Right renal pelvis (tissue), 4 donors: ENCODE measurements at regions not wholly inside any gene's neighbourhood (a gene's known extent, or its start where the extent isn't known, plus 50 kb on each side); places are given as distances from the start of the nearest gene placed in this dataset.

ENCODE experiments used
- DNase-seq, 4 donors: peaks; one replicate each; pipeline ENCODE4 v3.0.0-alpha.2; 2013; ENCODE audit warnings: low read depth in 4 of 4, low spot score in 3 of 4, missing footprints in 1 of 4

- DNase-seq, result no peak
These were observed 919.3 kb downstream of the UQCRFS1 start for GRCh38 chr19:28293685-28294084.

- no peak for DNase-seq
These were observed 920.0 kb downstream of the UQCRFS1 start for GRCh38 chr19:28292822-28293500.

DNA sequence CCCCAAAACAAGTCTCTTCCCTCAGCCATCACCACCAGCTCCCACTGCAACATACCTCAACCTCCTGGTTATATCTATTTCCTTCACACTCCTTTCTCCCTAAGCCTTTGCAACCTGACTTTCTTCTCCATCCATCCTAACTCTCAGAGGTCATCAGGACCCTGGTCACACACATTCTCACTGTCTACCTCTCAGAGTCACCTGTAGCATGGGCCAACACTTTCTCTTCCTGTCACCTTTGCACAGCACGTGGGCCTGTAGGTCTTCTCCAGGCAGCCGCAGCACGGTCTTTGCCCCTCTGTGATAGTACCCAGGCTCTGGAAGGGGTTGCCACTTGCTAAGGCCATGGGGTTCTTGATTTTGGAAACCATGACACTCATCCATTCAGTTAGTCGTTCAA lies 921.1 kb downstream of the UQCRFS1 start:
- DNase-seq, result no peak

DNA sequence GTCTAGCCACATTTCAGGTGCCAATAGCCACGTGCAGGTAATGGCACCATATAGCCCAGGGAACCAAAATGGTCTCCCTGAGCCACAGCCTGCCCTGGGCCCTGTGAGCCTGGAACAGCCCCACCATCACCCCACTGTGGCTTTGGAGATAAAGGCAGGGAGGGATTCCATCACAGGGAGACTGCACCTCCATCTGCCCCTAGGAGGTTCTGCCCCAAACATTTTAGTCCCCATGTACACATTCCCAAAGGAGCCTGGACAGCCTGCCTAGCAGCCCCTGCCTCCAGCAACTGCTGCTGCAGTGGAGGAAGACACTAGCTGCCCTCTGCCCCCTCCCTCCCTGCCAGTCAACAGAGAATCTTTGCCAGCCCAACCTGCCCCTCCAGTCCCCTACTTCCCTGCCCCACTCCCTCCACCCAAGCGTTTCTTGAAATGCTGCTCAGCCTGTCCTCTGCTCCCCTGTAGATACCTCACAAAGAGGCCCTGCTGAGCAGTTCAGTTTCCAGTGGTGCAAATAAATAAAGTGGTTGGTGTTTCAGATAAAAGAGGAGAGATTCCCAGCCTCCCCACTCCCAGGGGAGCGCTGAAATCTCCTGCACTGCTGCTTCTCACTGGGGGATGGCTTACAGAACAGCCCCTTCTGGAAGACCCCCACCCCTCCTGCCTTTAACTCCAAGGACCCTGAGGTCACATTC lies 921.8 kb downstream of the UQCRFS1 start:
- DNase-seq, result no peak

DNA sequence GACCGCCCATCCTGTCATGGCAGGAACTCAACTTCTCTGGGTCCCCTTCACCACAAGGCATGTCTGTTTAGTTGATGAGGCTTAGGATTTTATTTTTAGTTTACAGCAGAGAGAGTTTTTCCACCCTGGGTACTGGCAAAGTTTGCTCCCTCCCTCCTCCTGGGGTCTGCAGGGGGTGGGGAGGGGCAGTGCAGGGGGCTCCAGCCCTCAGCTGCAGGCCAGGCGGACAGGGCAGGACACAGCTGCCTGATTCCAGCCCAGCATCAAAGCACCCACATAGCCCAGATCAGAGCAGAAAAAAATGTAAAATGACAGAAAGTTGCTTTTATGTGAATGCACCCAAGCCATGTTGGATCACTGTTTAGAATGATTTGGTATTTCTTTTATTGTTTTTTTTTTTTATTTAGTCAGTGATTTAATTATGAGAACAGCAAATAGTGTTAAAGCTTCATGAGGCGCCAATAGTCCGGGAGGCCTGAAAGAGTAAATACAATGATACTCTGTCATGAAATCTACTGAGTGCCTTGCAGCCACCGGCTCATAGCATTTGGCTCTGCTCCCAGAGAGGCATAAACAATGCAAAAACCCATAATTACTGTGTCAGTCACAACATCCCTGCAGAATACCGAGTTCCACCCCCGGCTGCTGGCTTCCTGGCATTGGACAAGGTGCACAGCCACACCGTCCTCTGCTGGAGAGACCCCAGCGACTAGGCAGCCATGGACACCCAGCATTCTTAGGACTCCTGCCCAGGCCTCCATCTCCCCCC lies 923.5 kb downstream of the UQCRFS1 start:
- DNase-seq, result peak in 3 of 4 donors; percentile 34 to 64 (median 53)

GRCh38 chr19:28288572-28289264 lies 924.2 kb downstream of the UQCRFS1 start:
- DNase-seq, result peak in 2 of 4 donors; percentile 16 to 49

DNA sequence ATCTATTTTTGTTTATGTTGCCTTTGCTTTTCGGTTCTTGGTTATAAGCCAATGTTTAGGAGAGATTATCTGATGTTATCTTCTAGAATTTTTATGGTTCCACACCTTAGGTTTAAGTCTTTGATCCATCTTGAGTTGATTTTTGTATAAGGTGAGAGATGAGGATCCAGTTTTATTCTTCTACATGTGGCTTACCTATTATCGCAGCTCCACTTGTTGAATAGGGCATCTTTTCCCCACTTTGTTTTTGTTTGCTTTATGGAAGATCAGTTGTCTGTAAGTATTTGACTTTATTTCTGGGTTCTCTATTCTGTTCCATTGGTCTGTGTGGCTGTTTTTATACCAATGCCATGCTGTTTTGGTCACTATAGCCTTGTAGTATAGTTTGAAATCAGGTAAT lies 927.0 kb downstream of the UQCRFS1 start:
- DNase-seq, result no peak

DNA sequence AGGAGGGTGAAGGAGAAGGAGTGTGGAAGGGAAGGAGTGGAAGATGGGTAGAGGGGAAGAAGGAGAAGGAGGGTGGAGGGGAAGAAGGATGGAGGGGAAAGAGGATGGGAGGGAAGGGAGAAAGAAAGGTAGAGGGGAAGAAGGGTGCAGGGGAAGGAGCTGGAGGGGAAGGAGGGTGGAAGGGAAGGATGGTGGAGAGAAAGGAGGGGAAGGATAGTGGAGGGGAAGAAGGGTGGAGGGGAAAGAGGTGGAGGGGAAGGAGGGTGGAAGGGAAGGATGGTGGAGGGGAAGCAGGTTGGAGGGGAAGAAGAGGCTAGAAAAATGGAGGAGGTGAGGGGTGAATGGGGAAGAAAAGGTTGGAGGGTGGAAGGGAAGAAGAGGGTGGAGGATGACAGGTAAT lies 927.9 kb downstream of the UQCRFS1 start:
- no peak for DNase-seq

DNA sequence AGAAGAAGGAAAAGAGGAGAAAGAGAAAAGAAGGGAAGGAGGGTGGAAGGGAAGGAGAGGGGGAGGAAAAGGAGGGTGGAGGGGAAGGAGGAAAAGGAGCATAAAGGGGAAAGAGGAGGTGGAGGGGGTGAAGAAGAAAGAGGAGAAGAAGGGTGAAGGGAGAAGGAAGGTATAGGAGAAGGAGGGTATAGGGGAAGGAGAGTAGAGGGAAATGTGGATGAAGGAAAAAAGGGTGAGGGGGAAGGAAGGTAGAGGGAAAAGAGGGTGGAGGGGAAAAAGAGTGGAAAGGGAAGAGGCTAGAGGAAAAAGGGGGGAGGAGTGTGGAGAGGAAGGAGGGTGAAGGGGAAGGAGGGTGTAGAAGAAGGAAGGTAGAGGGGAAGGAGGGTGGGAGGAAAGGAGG lies 928.6 kb downstream of the UQCRFS1 start:
- no peak for DNase-seq

- DNase-seq, result no peak
These were observed 929.4 kb downstream of the UQCRFS1 start for GRCh38 chr19:28283592-28283991.

GRCh38 chr19:28281676-28282075 lies 931.3 kb downstream of the UQCRFS1 start:
- DNase-seq, result no peak

DNA sequence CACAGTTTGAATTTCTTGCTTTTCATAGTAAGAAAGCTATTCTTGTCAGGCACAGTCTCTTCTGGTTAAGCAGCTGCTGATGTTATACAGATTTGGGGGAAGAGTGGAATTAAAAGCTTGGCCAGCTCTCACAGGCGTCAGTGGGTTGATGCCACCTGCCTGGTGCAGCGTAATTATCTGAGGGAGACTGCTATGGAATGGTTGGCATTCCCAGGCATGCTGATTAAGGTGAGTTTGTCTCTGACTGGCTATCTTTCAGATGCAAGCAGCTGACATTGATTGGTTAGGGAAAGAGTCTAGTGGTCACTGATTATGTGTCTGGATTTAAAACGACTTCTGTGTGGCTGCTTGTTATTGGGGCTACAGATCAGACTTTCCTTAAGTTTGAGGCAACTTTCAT lies 948.4 kb downstream of the UQCRFS1 start:
- DNase-seq, result no peak

- no peak for DNase-seq
These were observed 954.1 kb downstream of the UQCRFS1 start for GRCh38 chr19:28258829-28259228.

DNA sequence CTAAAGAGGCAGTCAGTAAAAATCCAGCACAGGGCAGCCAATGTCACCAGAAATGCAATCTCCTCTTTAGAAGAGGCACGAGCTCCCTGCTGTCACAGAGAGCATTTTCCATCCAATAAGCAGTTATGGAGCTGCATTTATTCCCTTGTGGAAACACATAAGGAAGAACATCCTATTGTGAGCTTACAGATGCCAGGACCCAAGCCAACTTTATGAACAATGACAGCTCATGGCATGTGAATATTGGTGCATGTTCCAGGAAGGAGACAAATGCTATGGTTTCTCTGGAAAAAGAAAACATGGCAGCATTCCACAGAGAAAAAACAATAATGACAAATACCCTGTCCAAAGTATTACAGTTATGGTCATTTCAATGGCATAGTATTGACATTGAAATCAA lies 955.6 kb downstream of the UQCRFS1 start:
- DNase-seq, result no peak

DNA sequence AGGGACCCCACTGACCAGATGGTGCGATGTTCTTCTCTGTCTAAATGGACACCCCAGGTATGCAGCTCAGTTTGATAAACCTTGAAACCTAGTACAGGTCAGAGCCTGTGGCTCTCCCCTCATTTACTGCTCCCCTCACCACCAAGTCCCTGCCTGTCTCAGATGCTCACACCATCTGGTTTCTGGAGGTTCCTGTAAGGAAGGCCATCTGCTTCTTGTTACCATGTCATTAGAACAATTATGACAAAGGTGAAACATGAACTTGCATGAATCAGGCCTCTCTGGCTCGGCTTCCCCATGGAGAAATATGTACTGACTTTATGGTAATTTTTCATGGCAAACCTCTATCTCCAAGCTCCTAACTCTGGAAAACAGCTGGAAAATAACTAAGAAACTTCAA lies 965.7 kb downstream of the UQCRFS1 start:
- no peak for DNase-seq

- DNase-seq, result no peak
These were observed 967.0 kb downstream of the UQCRFS1 start for GRCh38 chr19:28245937-28246336.

- DNase-seq, result no peak
These were observed 968.0 kb downstream of the UQCRFS1 start for GRCh38 chr19:28244966-28245365.

- DNase-seq, result peak in 2 of 4 donors; percentile 4 to 18
These were observed 970.5 kb downstream of the UQCRFS1 start for GRCh38 chr19:28242317-28242927.

DNA sequence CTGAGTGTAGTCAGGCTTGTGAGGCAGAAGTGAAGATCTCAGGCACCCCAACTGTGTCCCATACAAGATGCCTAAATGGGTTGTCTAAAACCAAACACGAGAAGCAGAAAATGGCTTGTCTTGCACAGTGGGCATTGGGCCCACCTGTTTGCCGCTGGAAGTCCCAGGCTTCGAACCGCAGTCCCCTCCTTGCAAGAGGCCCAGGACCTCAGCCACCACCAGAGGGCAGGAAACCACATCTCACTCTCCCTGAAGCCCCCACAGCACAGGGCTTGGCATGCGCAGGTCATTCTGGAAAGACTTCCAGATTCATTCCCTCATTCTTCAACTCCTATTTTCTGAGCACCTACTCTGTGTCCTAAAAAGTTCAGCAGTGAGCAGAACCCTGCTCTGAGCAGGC lies 973.7 kb downstream of the UQCRFS1 start:
- DNase-seq, result no peak

DNA sequence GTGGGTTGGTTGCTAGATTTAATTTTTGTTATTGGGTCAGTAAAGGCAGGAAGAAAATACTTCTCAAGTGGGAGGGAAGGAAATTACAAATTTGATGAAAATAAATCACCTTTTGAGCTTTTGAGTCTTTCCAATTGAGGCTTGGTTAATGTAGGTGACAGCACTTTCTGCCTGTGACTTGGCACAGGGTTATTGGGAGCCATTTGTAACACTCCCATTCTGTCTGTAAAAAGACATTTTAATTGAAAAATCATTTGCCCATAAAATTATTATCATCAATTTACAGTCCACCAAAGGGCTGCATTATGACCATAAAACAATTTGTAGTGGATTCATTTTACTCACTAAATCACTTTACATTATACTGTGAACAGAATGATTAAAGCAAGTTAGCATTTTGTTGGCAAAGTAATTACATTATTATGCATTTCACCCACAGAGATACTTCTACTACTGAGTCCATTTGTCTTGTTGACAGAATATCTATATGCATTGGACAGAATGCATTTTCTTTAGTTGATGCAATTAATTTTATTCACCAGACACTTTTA lies 974.6 kb downstream of the UQCRFS1 start:
- DNase-seq, result no peak
